ENCODE measurements at regions not wholly inside any gene's neighbourhood (a gene's known extent, or its start where the extent isn't known, plus 50 kb on each side); places are given as distances from the start of the nearest gene placed in this dataset.

DNA sequence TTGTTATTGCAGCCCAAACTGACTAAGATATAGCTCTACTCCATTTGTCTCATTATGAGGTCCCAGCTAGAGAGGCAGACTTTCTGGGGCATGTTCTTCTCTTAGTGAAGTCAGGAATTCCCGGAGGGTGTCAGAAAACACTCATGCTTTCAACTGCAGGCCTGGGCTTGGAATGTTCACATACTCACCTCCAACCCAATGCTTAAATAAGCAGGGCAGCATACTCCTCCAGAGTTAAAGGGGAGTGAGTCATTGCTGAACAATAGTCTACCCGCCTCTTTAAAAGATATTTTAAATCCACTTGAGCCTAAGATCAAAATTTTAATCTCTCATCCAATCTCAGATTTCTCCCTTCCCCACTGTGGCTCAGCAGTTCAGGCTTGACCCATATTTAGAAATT is 167.8 kb upstream of the DPH6 start:
- TF ChIP-seq POLR2A (IDR thresholded peaks at IDR 0.05) (no peak), EP300 (IDR thresholded peaks at IDR 0.05) (no peak)
- TF ChIP-seq, protein P1, sequence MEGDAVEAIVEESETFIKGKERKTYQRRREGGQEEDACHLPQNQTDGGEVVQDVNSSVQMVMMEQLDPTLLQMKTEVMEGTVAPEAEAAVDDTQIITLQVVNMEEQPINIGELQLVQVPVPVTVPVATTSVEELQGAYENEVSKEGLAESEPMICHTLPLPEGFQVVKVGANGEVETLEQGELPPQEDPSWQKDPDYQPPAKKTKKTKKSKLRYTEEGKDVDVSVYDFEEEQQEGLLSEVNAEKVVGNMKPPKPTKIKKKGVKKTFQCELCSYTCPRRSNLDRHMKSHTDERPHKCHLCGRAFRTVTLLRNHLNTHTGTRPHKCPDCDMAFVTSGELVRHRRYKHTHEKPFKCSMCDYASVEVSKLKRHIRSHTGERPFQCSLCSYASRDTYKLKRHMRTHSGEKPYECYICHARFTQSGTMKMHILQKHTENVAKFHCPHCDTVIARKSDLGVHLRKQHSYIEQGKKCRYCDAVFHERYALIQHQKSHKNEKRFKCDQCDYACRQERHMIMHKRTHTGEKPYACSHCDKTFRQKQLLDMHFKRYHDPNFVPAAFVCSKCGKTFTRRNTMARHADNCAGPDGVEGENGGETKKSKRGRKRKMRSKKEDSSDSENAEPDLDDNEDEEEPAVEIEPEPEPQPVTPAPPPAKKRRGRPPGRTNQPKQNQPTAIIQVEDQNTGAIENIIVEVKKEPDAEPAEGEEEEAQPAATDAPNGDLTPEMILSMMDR (IDR thresholded peaks at IDR 0.05): no peak

Data from tibial nerve (tissue), 4 donors.